H1 (cell line): ENCODE measurements at regions not wholly inside any gene's neighbourhood (a gene's known extent, or its start where the extent isn't known, plus 50 kb on each side); places are given as distances from the start of the nearest gene placed in this dataset.

Experiments used
- CTCF ChIA-PET: fragments of 300-600 bp; sonication (Branson Sonifier 250); formaldehyde crosslinking; loops from one replicate; lab custom pipeline; 2021; ENCODE audit not compliant: partially characterized antibody; lab: Charles Lee
- POLR2A ChIA-PET: fragments of 300-600 bp; sonication (Branson Sonifier 250); formaldehyde crosslinking; loops from one replicate; lab custom pipeline; 2021; ENCODE audit warnings: inconsistent platforms; ENCODE audit not compliant: partially characterized antibody; lab: Charles Lee
- DNase-seq, 2 experiments: peaks; one replicate each; pipeline versions ENCODE4 v3.0.0 to v3.0.0-alpha.2; 2010 to 2022; ENCODE audit warnings: low spot score in 2 of 2, low read depth in 1 of 2, mixed read lengths in 1 of 2
- FAIRE-seq: peaks from 2 replicates; lab custom pipeline; 2011; peaks lifted over from hg19 to GRCh38; lab: Jason Lieb, UNC
- H2AFZ ChIP-seq: 2 replicates; pipeline ENCODE4 v1.8.1; 2012; ENCODE audit warnings: low read length, inconsistent platforms
- H2AK5ac ChIP-seq: 2 replicates; pipeline ENCODE4 v1.6.1; 2013; ENCODE audit warnings: low read depth, low read length
- H2BK120ac ChIP-seq: replicated peaks from 2 replicates; pipeline ENCODE3; 2013; ENCODE audit warnings: low read depth, low read length, inconsistent platforms
- H2BK12ac ChIP-seq: 2 replicates; pipeline ENCODE4 v1.6.1; 2013; ENCODE audit warnings: low read depth, low read length
- H2BK15ac ChIP-seq: 2 replicates; pipeline ENCODE4 v1.6.1; 2013; ENCODE audit warnings: low read length
- H2BK20ac ChIP-seq: 2 replicates; pipeline ENCODE4 v1.6.1; 2013; ENCODE audit warnings: low read length
- H2BK5ac ChIP-seq: 2 replicates; pipeline ENCODE4 v1.6.1; 2013; ENCODE audit warnings: low read depth, low read length
- H3K14ac ChIP-seq: 2 replicates; pipeline ENCODE4 v1.6.1; 2013; ENCODE audit warnings: inconsistent platforms; ENCODE audit not compliant: insufficient read length
- H3K18ac ChIP-seq: 2 replicates; pipeline ENCODE4 v1.6.1; 2013; ENCODE audit warnings: low read length; ENCODE audit errors: extremely low read depth
- H3K23ac ChIP-seq: 2 replicates; pipeline ENCODE4 v1.6.1; 2013; ENCODE audit warnings: inconsistent platforms; ENCODE audit not compliant: insufficient read length
- H3K23me2 ChIP-seq: 2 replicates; pipeline ENCODE4 v1.6.1; 2013; ENCODE audit warnings: low read depth, low read length
- H3K27ac ChIP-seq: 2 replicates; pipeline ENCODE4 v1.6.1; 2011; ENCODE audit warnings: low read depth, low read length, inconsistent platforms
- H3K27me3 ChIP-seq, 4 experiments: replicated peaks in 1 of 4; 1 replicate in 1 of 4; 2 replicates in 3 of 4; pipeline versions ENCODE4 v1.6.1 to v1.8.1; 2011 to 2013; ENCODE audit warnings: low read length in 3 of 4, mild to moderate bottlenecking in 3 of 4, inconsistent platforms in 2 of 4, mixed read lengths in 2 of 4, moderate library complexity in 1 of 4; ENCODE audit not compliant: control insufficient read depth in 3 of 4, insufficient read depth in 3 of 4; ENCODE audit errors: extremely low read depth in 1 of 4
- H3K36me3 ChIP-seq, 4 experiments: 2 replicates each; pipeline versions ENCODE4 v1.6.1 to v1.8.1; 2011 to 2013; ENCODE audit warnings: mild to moderate bottlenecking in 4 of 4, low read length in 3 of 4, moderate library complexity in 2 of 4, control low read depth in 1 of 4, inconsistent platforms in 1 of 4; ENCODE audit not compliant: insufficient read depth in 4 of 4, control insufficient read depth in 2 of 4
- H3K4ac ChIP-seq: replicated peaks from 2 replicates; pipeline ENCODE3; 2013; ENCODE audit warnings: low read length, low read depth, mixed read lengths, inconsistent platforms; ENCODE audit not compliant: insufficient read length
- H3K4me1 ChIP-seq, 4 experiments: replicated peaks in 1 of 4; 1 replicate in 1 of 4; 2 replicates in 3 of 4; pipeline versions ENCODE4 v1.6.1 to v1.8.1; 2011 to 2013; ENCODE audit warnings: low read length in 3 of 4, inconsistent platforms in 2 of 4, mixed read lengths in 1 of 4; ENCODE audit not compliant: insufficient read depth in 4 of 4, control insufficient read depth in 3 of 4
- H3K4me2 ChIP-seq, 2 experiments: 2 replicates each; pipeline versions ENCODE4 v1.6.1 to v1.8.1; 2011 to 2013; ENCODE audit warnings: low read depth in 2 of 2, low read length in 2 of 2, control low read depth in 1 of 2, inconsistent platforms in 1 of 2, mild to moderate bottlenecking in 1 of 2; ENCODE audit not compliant: insufficient read depth in 1 of 2
- H3K4me3 ChIP-seq, 4 experiments: fragments of 200-600, 300-600 bp in 1 of 4; sonication (generic), shearing (Covaris generic), sonication (Bioruptor Twin) in 1 of 4; 2 replicates each; pipeline versions ENCODE4 v1.5.1 to v1.8.1; 2011 to 2016; ENCODE audit warnings: low read length in 4 of 4, low read depth in 3 of 4, control low read depth in 2 of 4, inconsistent platforms in 2 of 4, mild to moderate bottlenecking in 2 of 4, mixed read lengths in 1 of 4, moderate library complexity in 1 of 4; ENCODE audit not compliant: insufficient read depth in 2 of 4; ENCODE audit errors: extremely low read depth in 1 of 4
- H3K56ac ChIP-seq: replicated peaks from 2 replicates; pipeline ENCODE3; 2013; ENCODE audit warnings: low read depth, mild to moderate bottlenecking, mixed read lengths, low read length, inconsistent platforms; ENCODE audit not compliant: insufficient read length
- H3K79me1 ChIP-seq: 2 replicates; pipeline ENCODE4 v1.6.1; 2013; ENCODE audit warnings: low read depth, low read length, control low read depth
- H3K79me2 ChIP-seq, 2 experiments: 2 replicates each; pipeline versions ENCODE4 v1.6.1 to v1.8.1; 2012 to 2013; ENCODE audit warnings: low read length in 2 of 2, mild to moderate bottlenecking in 2 of 2, inconsistent platforms in 1 of 2; ENCODE audit not compliant: insufficient read depth in 2 of 2, control insufficient read depth in 1 of 2
- H3K9ac ChIP-seq, 4 experiments: replicated peaks in 1 of 4; 1 replicate in 1 of 4; 2 replicates in 3 of 4; pipeline versions ENCODE4 v1.6.1 to v1.8.1; 2011 to 2013; ENCODE audit warnings: low read depth in 3 of 4, low read length in 3 of 4, control low read depth in 2 of 4, mild to moderate bottlenecking in 2 of 4, moderate library complexity in 2 of 4, inconsistent platforms in 1 of 4; ENCODE audit errors: extremely low read depth in 1 of 4
- H3K9me3 ChIP-seq, 2 experiments: 2 replicates each; pipeline versions ENCODE4 v1.6.1 to v1.8.1; 2012 to 2013; ENCODE audit warnings: mild to moderate bottlenecking in 2 of 2, moderate library complexity in 2 of 2, control low read depth in 1 of 2, inconsistent platforms in 1 of 2, low read depth in 1 of 2, low read length in 1 of 2, mixed read lengths in 1 of 2; ENCODE audit not compliant: insufficient read depth in 2 of 2
- H4K20me1 ChIP-seq, 2 experiments: replicated peaks in 1 of 2; 2 replicates each; pipeline versions ENCODE3 to v1.8.1; 2011 to 2013; ENCODE audit warnings: inconsistent platforms in 2 of 2, low read length in 2 of 2, mild to moderate bottlenecking in 1 of 2; ENCODE audit not compliant: insufficient read depth in 2 of 2, control insufficient read depth in 1 of 2
- H4K5ac ChIP-seq: 2 replicates; pipeline ENCODE4 v1.6.1; 2013; ENCODE audit warnings: low read length, low read depth, mixed read lengths, inconsistent platforms; ENCODE audit not compliant: insufficient read length
- H4K8ac ChIP-seq: 2 replicates; pipeline ENCODE4 v1.8.0; 2013; ENCODE audit warnings: mild to moderate bottlenecking, moderate library complexity, low read length, inconsistent platforms; ENCODE audit not compliant: insufficient read depth; ENCODE audit errors: extremely low read depth
- H4K91ac ChIP-seq: replicated peaks from 2 replicates; pipeline ENCODE3; 2013; ENCODE audit warnings: low read length, mixed read lengths, inconsistent platforms; ENCODE audit not compliant: insufficient read length
- JUND ChIP-seq: IDR thresholded peaks from 2 replicates; pipeline ENCODE4 v1.6.1; 2011; ENCODE audit warnings: mild to moderate bottlenecking, improper control_type of control experiment, low read length
- KDM1A ChIP-seq: fragments of 200-600, 300-600 bp; sonication (generic); IDR thresholded peaks from 2 replicates; pipeline ENCODE4 v1.7.1; 2016; ENCODE audit warnings: mild to moderate bottlenecking, low read length, borderline replicate concordance
- RAD21 ChIP-seq, 2 experiments: IDR thresholded peaks in 1 of 2; conservative IDR thresholded peaks in 1 of 2; 2 replicates each; pipeline ENCODE4 v1.6.1; 2011; ENCODE audit warnings: low read depth in 2 of 2, low read length in 2 of 2, improper control_type of control experiment in 1 of 2, inconsistent platforms in 1 of 2, mild to moderate bottlenecking in 1 of 2, moderate library complexity in 1 of 2
- RNF2 ChIP-seq: fragments of 200-900, 300-1000 bp; sonication (generic); IDR thresholded peaks from 2 replicates; pipeline ENCODE4 v1.7.1; 2016; ENCODE audit warnings: borderline replicate concordance, low read depth, mild to moderate bottlenecking, antibody characterized with exemption, low read length; ENCODE audit not compliant: poor library complexity, severe bottlenecking; ENCODE audit errors: missing control alignments
- SIN3A ChIP-seq, 2 experiments: IDR thresholded peaks in 1 of 2; conservative IDR thresholded peaks in 1 of 2; 2 replicates each; pipeline ENCODE4 v1.6.1; 2011 to 2012; ENCODE audit warnings: low read length in 2 of 2, improper control_type of control experiment in 1 of 2, low read depth in 1 of 2, mild to moderate bottlenecking in 1 of 2
- SP2 ChIP-seq: IDR thresholded peaks from 2 replicates; pipeline ENCODE4 v1.6.1; 2012; ENCODE audit warnings: mild to moderate bottlenecking, low read length, inconsistent platforms
- SUZ12 ChIP-seq: fragments of 200-600 bp; sonication (generic); IDR thresholded peaks from 2 replicates; pipeline ENCODE4 v1.6.1; 2012; ENCODE audit warnings: mild to moderate bottlenecking, inconsistent platforms, low read length, moderate library complexity, mixed read lengths
- TAF7 ChIP-seq: optimal IDR thresholded peaks from 2 replicates; pipeline ENCODE3; 2011; ENCODE audit warnings: low read depth, mild to moderate bottlenecking, inconsistent platforms, low read length, moderate library complexity, borderline replicate concordance
- TBP ChIP-seq: IDR thresholded peaks from 2 replicates; pipeline ENCODE4 v1.6.1; 2011; ENCODE audit warnings: low read depth, low read length, improper control_type of control experiment
- YY1 ChIP-seq: IDR thresholded peaks from 2 replicates; pipeline ENCODE4 v1.6.1; 2011; ENCODE audit warnings: low read depth, mild to moderate bottlenecking, low read length
- ZNF274 ChIP-seq: IDR thresholded peaks from 2 replicates; pipeline ENCODE4 v1.7.0; 2012; ENCODE audit warnings: low read length, borderline replicate concordance; ENCODE audit errors: extremely low read depth
- WGBS, 2 experiments: shearing (Covaris generic) in 1 of 2; methylation state at CpG; one replicate each; pipeline versions ENCODE4 v1.1.6 to v1.1.7; 2013 to 2015; ENCODE audit warnings: low lambda C conversion rate in 2 of 2, mixed read lengths in 2 of 2, inconsistent platforms in 1 of 2, low coverage in 1 of 2, missing lambda C conversion rate in 1 of 2; ENCODE audit not compliant: insufficient replicate concordance in 2 of 2, insufficient coverage in 1 of 2, insufficient read length in 1 of 2; ENCODE audit errors: extremely low coverage in 1 of 2, missing lambda C conversion rate in 1 of 2; 5-methylcytosine and 5-hydroxymethylcytosine counted together

GRCh38 chr7:153065051-153065450, 305.5 kb downstream of the ACTR3B start:
- WGBS, 2 experiments = 100% methylated on average over 1 of the region's 1 CpG; no CpG with 5 or more reads in 1 of the 2 experiments
- Histone ChIP-seq H2BK15ac (no peak overlapping the region), H3K18ac (no peak overlapping the region), H3K27me3 (no peaks in the 10 kb centered on the region), H3K27ac (no peak overlapping the region), H4K8ac (no peak overlapping the region), H3K4me2 (no peak overlapping the region), H3K79me2 (no peaks in the 10 kb centered on the region), H2BK12ac (no peak overlapping the region), H3K9ac (no peak overlapping the region), H4K5ac (no peak overlapping the region), H3K79me1 (no peaks in the 10 kb centered on the region), H2BK20ac (no peak overlapping the region), H2AK5ac (no peak overlapping the region), H4K91ac (no peak overlapping the region), H3K4me3 (no peak overlapping the region), H4K20me1 (no peaks in the 10 kb centered on the region), H3K23ac (no peak overlapping the region), H3K4ac (no peak overlapping the region), H2BK5ac (no peak overlapping the region), H2BK120ac (no peak overlapping the region), H3K4me1 (no peaks in the 10 kb centered on the region), H2AFZ (no peak overlapping the region), H3K36me3 (no peaks in the 10 kb centered on the region), H3K23me2 (peaks cover 4% of the 10 kb centered on the region; the same call in 1 of the 2 replicates), H3K14ac (no peak overlapping the region), H3K56ac (no peak overlapping the region), H3K9me3 (no peaks in the 10 kb centered on the region)
- DNase-seq (no peak), FAIRE-seq (no peak)
- POLR2A ChIA-PET = no interaction called here
- CTCF ChIA-PET = interaction anchor here (0.6 to 0.7 kb wide), 2 partner anchors 171 to 1624 kb away, joined by 4 to 5 read pairs; no protein-coding TSS in a partner anchor
- no peak for TF ChIP-seq ZNF274
- TF ChIP-seq TAF7 = no peak
- no peak for TF ChIP-seq RNF2
- no peak for TF ChIP-seq SUZ12
- TF ChIP-seq JUND = no peak
- TF ChIP-seq TBP = no peak
- TF ChIP-seq KDM1A = no peak
- no peak for TF ChIP-seq YY1
- TF ChIP-seq SP2 = no peak
- no peak for TF ChIP-seq SIN3A (conservative IDR thresholded peaks at IDR 0.05 in 1 of 2, IDR thresholded peaks at IDR 0.05 in 1 of 2; ENCODE audit: low read depth in 1 of 2, low read length in 2 of 2)
- no peak for TF ChIP-seq RAD21 (IDR thresholded peaks at IDR 0.05 in 1 of 2, conservative IDR thresholded peaks at IDR 0.05 in 1 of 2; ENCODE audit: low read depth in 2 of 2, low read length in 2 of 2)
